Stimulated activated CD4-positive, alpha-beta T cell treated with anti-CD3 and anti-CD28 coated beads, Interleukin-12 subunit alpha, Interleukin-12 subunit beta, amount 100 ng/mL, for 48 hours (primary cell): ENCODE measurements at regions not wholly inside any gene's neighbourhood (a gene's known extent, or its start where the extent isn't known, plus 50 kb on each side); places are given as distances from the start of the nearest gene placed in this dataset.
"Not testable (repeated sequence)": the region's sequence is repeated elsewhere in the genome, so short reads cannot be mapped to it uniquely, and the experiment has no call there.

ENCODE experiments used
- DNase-seq, 3 donors: peaks; one replicate each; pipeline ENCODE4 v3.0.0-alpha.2; 2020; ENCODE audit warnings: low read depth in 2 of 3, low spot score in 1 of 3

DNA sequence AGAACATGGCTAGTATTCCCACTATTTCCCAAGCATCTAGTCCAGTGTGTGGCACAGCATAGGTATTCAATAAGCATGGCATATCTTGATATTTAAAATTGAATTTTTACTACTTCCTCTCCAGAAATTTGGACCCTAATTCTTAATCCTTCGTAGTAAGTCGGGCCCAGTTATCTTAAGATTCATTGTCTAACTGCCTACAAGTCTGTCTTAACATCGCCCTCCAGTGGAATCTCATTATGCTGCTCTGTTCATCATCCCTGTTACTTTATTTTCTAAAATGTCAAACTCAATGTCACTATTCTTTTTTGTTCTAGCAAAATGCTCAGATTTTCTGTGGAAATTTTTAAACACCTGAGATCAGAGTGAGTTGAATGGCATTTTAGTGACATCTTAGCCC lies 606.2 kb downstream of the KLHL13 start:
- DNase-seq, result no peak

DNA sequence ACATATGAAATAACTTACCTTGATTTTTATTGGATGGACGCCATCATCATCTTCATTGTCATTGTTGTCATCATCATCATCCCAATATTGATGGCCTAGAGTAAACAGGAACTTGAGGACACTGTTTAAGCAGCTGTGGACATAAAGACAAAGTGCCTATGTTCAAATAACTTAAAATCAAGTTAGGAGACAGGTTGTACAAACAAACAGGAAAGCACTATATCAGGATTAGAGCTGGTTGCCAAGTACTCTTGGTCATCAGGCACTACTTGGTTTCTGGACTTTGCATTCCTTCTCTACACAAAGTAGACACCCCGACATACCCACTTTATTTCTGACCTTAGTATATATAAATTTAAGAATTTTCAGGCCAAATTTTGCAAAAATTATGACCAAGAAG lies 608.6 kb downstream of the KLHL13 start:
- no peak for DNase-seq

DNA sequence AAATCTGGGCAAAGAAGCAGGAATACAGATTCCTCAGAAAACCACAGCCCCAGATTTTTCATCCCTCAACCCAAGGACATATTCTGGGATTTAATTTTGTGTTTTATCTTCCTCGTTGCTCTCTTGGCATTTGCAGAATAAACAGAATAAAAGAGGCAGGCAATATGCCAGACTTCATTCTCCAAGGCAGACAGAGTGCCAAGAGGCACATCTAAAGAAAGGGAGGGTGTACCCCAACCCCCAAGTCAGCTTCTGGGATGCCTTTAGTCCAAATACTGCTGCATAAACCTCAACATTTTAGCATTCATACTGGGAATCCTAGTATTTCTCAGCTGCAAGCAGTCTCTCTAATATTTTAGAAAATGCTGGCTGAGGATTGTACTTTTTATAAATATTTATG lies 629.2 kb downstream of the KLHL13 start:
- no peak for DNase-seq

DNA sequence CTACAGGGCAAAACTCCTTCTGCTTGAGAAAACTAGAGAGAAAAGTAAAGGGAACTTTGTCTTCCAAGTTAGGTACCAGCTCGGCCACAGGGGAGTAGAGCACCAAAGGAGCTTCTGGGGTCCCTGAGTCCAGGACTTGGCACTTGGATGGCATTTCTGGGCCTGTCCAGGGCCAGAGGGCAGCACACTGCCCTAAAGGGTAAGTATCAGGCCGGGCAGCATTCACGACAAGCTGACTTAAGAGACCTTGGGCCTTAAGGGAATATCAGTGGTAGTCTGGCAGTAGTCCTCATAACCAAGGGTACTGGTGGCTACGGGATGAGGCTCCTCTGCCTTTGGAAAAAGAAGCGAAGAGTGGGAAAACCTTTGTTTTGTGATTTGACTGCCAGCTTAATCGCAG lies 632.7 kb downstream of the KLHL13 start:
- DNase-seq, result no peak

DNA sequence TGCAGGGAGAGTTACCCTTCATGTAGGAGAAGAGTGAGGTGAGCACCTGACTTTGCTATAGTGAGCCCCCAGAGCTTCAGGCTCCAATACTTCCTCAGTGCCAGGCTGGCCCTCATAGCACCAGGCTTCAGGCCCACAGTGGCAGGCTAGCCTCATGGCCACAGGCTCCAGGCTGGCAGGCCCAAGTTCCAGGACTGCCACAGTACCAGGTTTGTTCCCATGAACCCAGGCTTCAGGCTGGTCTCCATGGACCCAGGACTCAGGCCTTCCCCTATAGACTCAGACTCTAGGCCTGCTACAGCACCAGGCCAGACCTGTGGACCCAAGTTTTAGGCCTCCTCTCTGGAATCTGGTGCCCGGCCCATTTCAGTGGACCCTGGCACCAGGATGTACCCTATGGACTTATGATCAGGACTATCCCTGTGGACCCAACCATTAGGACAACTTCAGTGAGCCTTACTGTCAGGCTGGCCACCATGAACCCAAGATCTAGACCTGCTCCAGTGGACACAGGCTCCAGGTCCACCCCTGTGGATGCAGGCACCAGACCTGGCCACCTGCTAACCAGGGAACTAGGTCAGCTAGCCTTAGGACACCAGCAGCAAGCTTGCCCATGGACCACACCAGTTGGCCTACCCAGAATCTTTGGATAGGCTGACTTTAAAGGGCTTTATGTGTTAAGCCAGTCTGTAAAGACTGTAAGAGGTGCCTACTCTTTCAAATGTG lies 658.2 kb downstream of the KLHL13 start:
- no peak for DNase-seq

DNA sequence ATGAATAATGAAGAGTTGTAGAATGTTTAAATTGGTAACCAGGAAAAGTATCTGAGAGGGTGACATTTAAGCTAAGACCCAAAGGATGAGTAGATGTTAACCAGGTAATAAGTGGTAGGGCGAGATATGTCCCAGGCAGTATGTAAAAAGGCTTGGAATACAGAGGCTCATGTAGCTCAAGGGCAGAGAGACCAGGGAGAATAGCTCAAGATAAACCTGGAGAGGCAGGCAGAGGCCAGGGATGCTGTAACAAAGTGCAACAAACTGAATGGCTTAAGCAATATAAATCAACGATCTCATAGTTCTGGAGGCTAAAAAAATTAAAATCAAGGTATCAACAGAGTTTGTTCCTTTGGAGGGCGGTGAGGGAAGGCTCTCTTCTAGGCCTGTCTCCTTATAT lies 660.8 kb downstream of the KLHL13 start:
- no peak for DNase-seq

DNA sequence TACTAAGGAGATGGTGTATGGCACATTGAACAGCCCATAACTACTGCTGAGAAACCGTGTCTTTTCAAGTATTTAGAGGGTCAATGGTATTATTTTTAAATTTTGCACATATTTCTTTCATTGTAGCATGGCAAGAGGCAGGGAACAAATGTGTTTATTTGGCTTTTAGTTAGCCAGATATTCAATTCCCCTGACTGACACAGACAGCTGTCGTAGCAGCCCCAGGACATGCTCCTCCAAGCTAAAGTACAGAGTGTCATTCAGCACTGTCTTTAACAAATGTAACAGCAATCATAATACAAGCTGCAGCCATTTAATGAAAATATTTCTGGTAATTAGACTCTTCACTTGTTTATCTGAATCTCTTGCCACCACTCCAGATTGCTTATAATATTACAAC lies 687.1 kb downstream of the KLHL13 start:
- DNase-seq, result no peak

DNA sequence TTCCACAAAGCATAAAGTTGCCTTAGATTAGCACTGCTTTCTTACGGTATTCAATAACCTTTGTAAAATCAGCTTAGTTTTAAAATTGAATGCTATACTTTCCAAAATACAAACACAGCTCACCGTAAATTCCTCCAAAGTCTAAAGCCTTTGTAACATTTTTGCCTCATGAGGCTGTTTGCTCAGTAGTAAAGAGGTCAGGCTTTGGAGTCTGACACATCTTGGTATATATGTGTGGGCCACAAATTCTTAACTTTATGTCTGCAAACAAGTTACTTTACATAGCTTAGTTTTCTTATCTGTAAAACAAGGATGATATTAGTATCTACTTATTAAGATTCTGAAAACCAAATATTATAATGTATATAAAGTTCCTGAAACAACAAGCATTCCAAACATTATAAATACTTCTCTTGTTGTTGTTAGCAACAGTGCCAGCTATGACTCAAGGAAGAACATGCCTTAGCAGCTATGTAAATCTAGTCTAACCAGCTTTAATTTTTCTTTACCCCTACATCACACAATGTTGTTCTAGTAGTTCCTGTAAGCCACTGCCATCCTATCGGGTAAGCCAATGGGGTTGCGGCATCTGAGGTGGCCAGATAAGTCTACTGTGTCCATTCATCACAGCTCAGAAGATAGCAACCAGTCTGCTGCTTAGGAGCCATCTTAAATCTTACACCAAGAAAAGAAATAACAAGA lies 709.0 kb downstream of the KLHL13 start:
- no peak for DNase-seq

DNA sequence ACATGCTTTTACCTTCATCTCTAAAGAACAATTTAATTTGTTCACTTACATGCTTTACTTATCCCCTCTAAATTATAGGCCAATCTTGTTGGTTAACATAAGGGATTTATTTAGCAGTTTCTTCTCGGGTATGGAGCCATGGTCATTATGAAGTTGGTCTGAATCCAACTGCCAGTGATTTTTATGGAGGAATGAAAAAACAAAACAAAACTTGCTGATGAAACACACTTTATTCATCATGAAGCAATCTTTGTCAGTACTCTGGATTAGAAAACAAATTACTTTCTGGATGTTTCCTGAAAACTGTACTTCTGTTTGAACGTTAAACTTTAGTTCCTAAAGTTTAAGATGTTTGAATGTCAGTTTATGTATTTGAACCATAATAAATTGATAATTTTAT lies 715.8 kb downstream of the KLHL13 start:
- DNase-seq, result no peak

DNA sequence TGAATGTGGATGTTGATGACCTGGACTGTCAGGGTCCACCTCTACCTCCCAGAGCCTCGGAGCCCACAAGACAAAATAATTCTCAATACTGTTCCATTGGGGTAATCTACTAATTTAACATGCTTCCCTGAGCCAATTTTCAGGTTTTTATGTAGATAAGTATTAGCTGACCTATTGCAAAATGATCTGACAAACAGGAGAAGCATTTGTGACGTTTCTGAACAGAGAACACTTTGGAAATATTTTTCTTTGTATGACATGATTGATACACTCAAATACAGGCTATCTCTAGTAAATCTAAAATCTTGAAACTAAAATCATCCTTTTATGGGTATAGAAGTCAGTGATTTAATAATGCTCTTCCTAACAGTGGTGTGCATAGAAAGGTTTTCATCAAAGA lies 716.6 kb downstream of the KLHL13 start:
- no peak for DNase-seq

DNA sequence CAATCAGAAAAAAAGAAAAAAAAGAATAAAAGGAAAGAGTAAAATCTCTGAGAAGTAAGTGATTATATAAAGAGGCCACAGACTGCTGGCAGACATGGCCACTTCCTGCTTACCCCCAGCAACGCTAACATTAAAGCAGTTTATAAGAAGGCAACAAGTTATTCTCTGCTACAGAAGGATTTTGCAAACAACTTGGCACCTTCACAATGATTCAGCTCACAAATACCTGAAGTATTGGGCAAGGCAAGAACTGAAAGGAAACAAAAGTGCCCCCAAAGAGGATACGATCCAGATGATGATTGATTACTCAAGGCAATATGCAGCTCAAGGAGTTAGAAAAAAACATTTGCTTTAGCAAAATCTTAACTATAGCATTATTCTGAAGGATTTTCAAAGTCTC lies 718.8 kb downstream of the KLHL13 start:
- no peak for DNase-seq

DNA sequence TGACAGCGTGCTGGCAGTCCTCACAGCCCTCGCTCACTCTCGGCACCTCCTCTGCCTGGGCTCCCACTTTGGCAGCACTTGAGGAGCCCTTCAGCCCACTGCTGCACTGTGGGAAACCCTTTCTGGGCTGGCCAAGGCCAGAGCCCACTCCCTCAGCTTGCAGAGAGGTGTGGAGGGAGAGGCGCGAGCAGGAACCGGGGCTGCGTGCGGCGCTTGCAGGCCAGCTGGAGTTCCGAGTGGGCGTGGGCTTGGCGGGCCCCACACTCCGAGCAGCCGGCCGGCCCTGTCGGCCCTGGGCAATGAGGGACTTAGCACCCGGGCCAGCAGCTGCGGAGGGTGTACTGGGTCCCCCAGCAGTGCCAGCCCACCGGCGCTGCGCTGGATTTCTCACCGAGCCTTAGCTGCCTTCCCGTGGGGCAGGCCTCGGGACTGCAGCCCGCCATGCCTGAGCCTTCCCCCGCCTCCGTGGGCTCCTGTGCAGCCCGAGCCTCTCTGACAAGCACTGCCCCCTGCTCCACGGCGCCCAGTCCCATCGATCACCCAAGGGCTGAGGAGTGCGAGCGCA lies 722.0 kb downstream of the KLHL13 start:
- DNase-seq, result not testable (repeated sequence)

DNA sequence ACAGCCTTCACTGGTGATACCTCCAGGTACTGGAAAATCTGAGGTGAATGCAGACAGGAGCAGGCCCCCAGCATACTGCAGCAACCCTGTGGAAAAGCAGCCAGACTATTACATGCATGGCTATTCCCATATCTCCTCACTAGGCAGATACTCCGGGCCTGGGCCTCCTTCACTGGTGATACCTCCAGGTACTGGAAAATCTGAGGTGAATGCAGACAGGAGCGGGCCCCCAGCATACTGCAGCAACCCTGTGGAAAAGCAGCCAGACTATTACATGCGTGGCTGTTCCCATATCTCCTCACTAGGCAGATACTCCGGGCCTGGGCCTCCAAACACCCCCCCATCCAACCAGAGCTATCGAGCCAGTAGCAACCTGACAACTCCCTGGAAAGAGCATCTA lies 724.2 kb downstream of the KLHL13 start:
- not testable (repeated sequence) for DNase-seq

DNA sequence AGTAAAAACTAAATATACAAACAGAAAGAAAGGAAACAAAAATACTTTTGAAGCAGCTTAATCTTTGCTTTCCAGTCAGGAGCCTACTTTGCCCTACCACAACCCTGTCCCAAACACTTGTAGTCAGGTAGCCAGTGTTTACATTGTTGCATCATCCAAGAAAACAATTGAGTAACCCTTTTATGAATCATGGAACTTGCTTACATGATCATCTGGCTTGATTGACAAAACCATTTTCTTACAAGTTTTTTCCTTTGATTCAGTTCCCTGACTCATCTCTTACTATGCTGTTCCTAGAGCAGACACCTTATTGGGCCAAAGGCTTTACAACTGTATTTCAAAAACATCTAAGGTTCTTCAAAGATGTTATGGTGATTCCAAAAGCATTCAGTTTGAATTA lies 740.1 kb downstream of the KLHL13 start:
- no peak for DNase-seq

DNA sequence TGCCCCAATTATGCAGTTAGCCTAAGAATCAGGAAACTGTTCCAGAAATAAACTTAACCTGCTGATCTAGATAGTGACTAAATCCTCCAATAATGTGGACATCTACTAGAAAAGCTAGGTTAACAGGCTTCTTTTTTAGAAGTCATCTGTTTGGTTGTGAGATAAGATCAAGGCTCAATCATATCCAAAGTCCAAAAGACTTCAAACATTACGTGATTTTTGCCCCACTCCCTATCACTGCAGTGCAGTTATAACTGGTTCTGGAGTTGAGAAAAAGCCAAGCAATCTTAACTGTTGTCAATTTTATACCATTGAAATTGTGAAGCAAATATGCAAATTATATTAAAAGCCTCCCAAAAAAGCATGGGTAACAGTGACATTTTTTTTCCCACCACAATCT lies 781.4 kb downstream of the KLHL13 start:
- DNase-seq, result no peak

DNA sequence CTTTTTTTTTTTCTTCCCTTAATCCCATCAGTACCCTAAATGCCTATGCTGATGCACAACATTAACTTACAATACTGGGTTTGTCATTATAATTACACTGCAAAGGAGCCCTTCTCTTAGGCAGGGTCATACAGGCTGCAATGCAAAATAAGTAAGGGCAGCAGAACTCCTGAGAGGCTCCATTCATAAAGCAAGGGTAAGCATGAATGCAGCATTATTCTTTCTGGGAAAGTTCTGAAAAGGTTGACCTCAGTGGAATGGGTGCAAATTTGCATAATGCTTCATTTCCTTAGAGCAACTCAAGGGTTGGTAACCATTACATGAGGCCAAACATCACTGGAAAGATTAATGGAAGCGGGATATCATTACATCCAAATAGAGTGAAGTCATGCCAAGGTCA lies 789.2 kb downstream of the KLHL13 start:
- DNase-seq, result no peak

DNA sequence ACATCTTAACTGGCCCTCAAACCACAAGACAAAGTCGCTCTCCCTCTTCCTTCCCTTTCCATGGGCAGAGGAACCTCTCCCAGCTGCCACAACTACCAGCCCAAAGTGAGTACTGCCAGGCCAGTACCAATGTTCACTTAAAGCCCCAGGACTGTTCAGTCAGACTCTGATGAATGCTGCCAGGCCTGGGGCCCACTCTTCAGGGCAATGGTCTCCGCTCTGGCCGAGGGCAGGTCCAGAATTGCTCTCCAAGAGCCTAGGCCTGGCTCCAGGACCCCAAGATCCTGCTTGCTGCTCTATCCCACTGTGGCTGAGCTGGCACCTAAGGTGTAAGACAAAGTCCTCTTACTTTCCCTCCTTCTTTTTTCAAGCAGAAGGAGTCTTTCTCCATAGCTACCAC lies 790.9 kb downstream of the KLHL13 start:
- no peak for DNase-seq

DNA sequence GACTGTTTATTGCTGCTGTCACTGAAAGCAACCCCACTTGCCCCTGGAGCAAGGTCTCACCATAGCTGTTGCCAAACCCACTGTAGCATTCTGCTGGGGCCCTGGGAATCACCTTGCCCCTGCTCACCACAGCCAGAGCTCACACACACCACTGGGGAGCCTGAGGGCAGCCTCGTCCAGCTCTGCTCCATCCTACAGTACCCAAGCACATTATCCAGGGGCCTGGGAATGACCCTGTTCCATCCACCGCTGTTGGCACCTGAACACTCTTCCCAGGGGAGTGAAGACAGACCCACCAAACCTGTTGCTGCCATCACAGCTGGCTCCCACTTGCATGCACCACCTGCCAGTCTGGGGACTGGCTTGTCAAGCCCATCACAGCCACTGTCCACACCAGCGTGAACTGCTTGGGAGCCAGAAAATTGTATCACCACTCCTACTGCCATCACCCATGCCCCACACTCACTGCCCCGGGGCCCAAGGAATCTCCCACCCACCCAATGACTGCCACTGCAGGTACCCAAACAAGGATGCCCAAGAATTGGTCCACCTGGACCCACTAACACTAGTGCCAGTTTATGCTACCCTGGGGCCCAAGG lies 811.3 kb downstream of the KLHL13 start:
- no peak for DNase-seq

DNA sequence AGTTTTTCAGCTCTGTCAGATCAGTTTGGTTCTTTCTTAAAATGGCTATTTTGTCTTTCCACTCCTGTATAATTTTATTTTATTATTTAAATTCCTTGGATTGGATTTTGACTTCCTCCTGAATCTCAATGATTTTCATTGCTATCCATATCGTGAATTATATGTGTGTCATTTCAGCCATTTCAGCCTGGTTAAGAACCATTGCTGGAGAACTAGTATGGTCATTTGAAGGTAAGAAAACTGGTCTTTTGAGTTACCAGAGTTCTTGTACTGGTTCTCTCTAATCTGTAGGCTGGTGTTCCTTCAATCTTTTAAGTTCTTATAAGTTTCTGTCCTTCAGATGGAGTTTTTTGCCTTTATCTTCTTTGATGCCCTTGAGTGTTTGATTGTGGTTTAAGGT lies 815.5 kb downstream of the KLHL13 start:
- no peak for DNase-seq

DNA sequence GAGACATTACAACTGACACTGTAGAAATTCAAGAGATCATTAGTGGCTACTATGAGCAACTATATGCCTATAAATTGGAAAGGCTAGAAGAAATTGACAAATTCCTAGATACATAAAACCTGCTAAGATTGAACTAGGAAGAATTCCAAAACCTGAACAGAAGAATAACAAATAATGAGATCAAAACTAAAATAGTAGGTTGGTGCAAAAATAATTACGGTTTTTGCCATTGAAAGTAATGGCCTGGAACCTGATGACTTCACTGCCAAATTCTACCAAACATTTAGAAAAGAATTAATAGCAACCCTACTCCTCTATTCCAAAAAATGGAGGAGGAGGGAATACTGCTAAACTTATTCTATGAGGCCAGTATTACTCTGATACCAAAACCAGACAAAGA lies 824.9 kb downstream of the KLHL13 start:
- DNase-seq, result no peak

DNA sequence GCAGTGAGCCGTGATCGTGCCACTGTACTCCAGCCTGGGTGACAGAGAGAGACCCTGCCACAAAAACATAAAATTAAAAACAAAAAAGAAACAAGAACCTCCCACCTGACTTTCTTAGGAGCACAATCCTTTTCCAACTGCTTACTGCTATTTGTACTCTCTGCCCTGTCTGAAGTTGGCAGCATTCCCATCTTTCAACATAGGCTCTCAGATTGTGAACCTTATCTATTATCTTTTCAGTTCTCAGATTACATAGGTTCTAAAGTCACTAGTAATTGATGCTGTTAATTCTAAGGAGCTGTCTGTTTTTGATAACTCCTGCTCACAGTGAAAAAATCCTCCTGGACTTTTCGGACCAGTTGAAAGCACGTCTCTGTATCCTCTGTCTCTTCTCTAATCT lies 812.2 kb upstream of the CT83 start:
- DNase-seq, result no peak
